ENCODE measurements at regions not wholly inside any gene's neighbourhood (a gene's known extent, or its start where the extent isn't known, plus 50 kb on each side); places are given as distances from the start of the nearest gene placed in this dataset.
"Not testable (repeated sequence)": the region's sequence is repeated elsewhere in the genome, so short reads cannot be mapped to it uniquely, and the experiment has no call there.

GRCh38 chr14:105885561-105886320, 359.4 kb downstream of the TMEM121 start:
- Mint-ChIP-seq H3K4me3 (peak overlapping the region; percentile 67), H3K4me1 (no peaks in the 10 kb centered on the region), H3K27me3 (no peaks in the 10 kb centered on the region), H3K27ac (peak overlapping the region; percentile 46), H3K9me3 (ENCODE audit: insufficient read depth) (no peaks in the 10 kb centered on the region)
- H3K27ac ChIP-seq (ENCODE audit: low read length in 2 of 2), result no peak overlapping the region
- no peak for DNase-seq
- ATAC-seq (ENCODE audit: low read depth), result no peak
- no peaks in the 10 kb centered on the region for H3K4me1 ChIP-seq (ENCODE audit: control insufficient read depth in 2 of 2, insufficient read depth in 2 of 2, low read length in 2 of 2)
- no peaks in the 10 kb centered on the region for H3K27me3 ChIP-seq (replicated peaks in 1 of 4; ENCODE audit: control extremely low read depth in 1 of 4, control insufficient read depth in 3 of 4, insufficient read depth in 4 of 4, low read length in 3 of 4)
- WGBS (ENCODE audit: insufficient coverage), result no CpG with 5 or more reads among the region's 23 CpGs
- no peak overlapping the region for H3K9ac ChIP-seq (ENCODE audit: low read length)
- no peak overlapping the region for H2AFZ ChIP-seq (ENCODE audit: insufficient read depth, low read depth, low read length, poor library complexity, severe bottlenecking)
- no peak for TF ChIP-seq CTCF (IDR thresholded peaks at IDR 0.05)
- no peak for TF ChIP-seq EZH2 (IDR thresholded peaks at IDR 0.05; ENCODE audit: borderline replicate concordance, insufficient read depth, low read depth, low read length, poor library complexity, severe bottlenecking)
- H3K79me2 ChIP-seq (ENCODE audit: control insufficient read depth, insufficient read depth, low read length), result peaks cover 10% of the 10 kb centered on the region
- H3K4me3 ChIP-seq (ENCODE audit: control extremely low read depth in 1 of 5, extremely low read depth in 1 of 5, insufficient read depth in 1 of 5, low read depth in 2 of 5, low read length in 4 of 5), result peak overlapping the region in 3 of 5 experiments; percentile 13 to 27 (median 17)
- no peaks in the 10 kb centered on the region for H3K9me3 ChIP-seq (ENCODE audit: control extremely low read depth in 1 of 3, control insufficient read depth in 2 of 3, insufficient read depth in 1 of 3, low read length in 2 of 3)
- H3K36me3 ChIP-seq (replicated peaks in 1 of 2; ENCODE audit: control extremely low read depth in 1 of 2, control insufficient read depth in 1 of 2, extremely low read depth in 1 of 2, insufficient read depth in 2 of 2, low read length in 1 of 2), result no peaks in the 10 kb centered on the region
- H4K20me1 ChIP-seq (ENCODE audit: control insufficient read depth, insufficient read depth, low read length, poor library complexity, severe bottlenecking), result no peaks in the 10 kb centered on the region
- ChIA-PET POLR2A (no interaction called here), CTCF (no interaction called here)
- intact Hi-C loops (cut with micrococcal nuclease), result no loop called here
- H3K4me2 ChIP-seq (replicated peaks; ENCODE audit: low read depth, low read length, poor library complexity, severe bottlenecking), result no peak overlapping the region

DNA sequence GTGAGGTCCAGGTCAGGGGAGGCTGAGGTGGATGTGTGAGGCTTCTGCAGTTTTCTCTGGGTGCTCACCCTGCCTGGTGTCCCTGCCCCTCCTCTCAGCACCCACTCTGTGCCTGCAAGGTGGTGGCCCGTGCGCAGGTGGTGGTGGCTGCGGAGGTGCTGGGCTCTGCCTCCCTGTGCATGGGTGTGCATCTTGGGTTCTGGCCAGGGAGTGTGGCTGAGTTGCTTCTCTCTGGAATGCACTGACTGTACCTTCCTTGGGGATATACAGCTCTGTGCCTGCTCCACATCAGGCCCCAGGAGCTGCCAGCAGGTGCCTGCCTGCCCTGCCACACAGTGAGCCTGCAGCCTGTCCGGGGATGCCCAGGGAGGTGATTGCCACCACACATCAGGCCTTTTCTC, 360.4 kb downstream of the TMEM121 start:
- H4K20me1 ChIP-seq (ENCODE audit: control insufficient read depth, insufficient read depth, low read length, poor library complexity, severe bottlenecking); H3K4me1 Mint-ChIP-seq; H3K9me3 ChIP-seq (ENCODE audit: control extremely low read depth in 1 of 3, control insufficient read depth in 2 of 3, insufficient read depth in 1 of 3, low read length in 2 of 3); H3K79me2 ChIP-seq (ENCODE audit: control insufficient read depth, insufficient read depth, low read length); intact Hi-C loops (cut with micrococcal nuclease); H3K36me3 ChIP-seq (replicated peaks in 1 of 2; ENCODE audit: control extremely low read depth in 1 of 2, control insufficient read depth in 1 of 2, extremely low read depth in 1 of 2, insufficient read depth in 2 of 2, low read length in 1 of 2); H3K9me3 Mint-ChIP-seq (ENCODE audit: insufficient read depth); DNase-seq; H3K27me3 ChIP-seq (replicated peaks in 1 of 4; ENCODE audit: control extremely low read depth in 1 of 4, control insufficient read depth in 3 of 4, insufficient read depth in 4 of 4, low read length in 3 of 4); H3K4me1 ChIP-seq (ENCODE audit: control insufficient read depth in 2 of 2, insufficient read depth in 2 of 2, low read length in 2 of 2); H3K27ac ChIP-seq (ENCODE audit: low read length in 2 of 2); H3K4me2 ChIP-seq (replicated peaks; ENCODE audit: low read depth, low read length, poor library complexity, severe bottlenecking); H3K9ac ChIP-seq (ENCODE audit: low read length); H3K27me3 Mint-ChIP-seq; CTCF ChIA-PET; H2AFZ ChIP-seq (ENCODE audit: insufficient read depth, low read depth, low read length, poor library complexity, severe bottlenecking): not testable (repeated sequence)
- POLR2A ChIA-PET, result interaction anchor here (1.8 kb wide), 1 partner anchor 25 kb away, joined by 9 read pairs; no protein-coding TSS in a partner anchor
- ATAC-seq (ENCODE audit: low read depth), result peak; percentile 44
- peak overlapping the region in 3 of 5 experiments; percentile 5 to 27 (median 13) for H3K4me3 ChIP-seq (ENCODE audit: control extremely low read depth in 1 of 5, extremely low read depth in 1 of 5, insufficient read depth in 1 of 5, low read depth in 2 of 5, low read length in 4 of 5)
- peak overlapping the region; percentile 74 for H3K4me3 Mint-ChIP-seq
- H3K27ac Mint-ChIP-seq, result peak overlapping the region; percentile 37
- no CpG with 5 or more reads among the region's 4 CpGs for WGBS (ENCODE audit: insufficient coverage)
